HCT116 (cell line): ENCODE measurements at regions not wholly inside any gene's neighbourhood (a gene's known extent, or its start where the extent isn't known, plus 50 kb on each side); places are given as distances from the start of the nearest gene placed in this dataset.

ENCODE experiments used
- ATAC-seq: fragments of 200-7000 bp; cut with Tn5 transposase; 2 replicates; pipeline ENCODE4 v1.9.1; 2020; ENCODE audit warnings: mild to moderate bottlenecking, moderate library complexity
- BruUV-seq: library from RNA; stranded (reverse); fragments of 400-500 nt; replicated peaks from 2 replicates; lab custom pipeline; 2021; lab: Mats Ljungman, UMichigan
- CTCF ChIA-PET: fragments of 300-600 bp; sonication (Branson Sonifier 250); formaldehyde crosslinking; loops from one replicate; lab custom pipeline; 2021; ENCODE audit warnings: antibody characterized with exemption; lab: Charles Lee
- POLR2A ChIA-PET: fragments of 300-600, 350-600 bp; sonication (Branson Sonifier 250); formaldehyde crosslinking; loops from one replicate; lab custom pipeline; 2021; ENCODE audit warnings: antibody characterized with exemption; lab: Charles Lee
- RAD21 ChIA-PET, 2 experiments: fragments of 300-600 bp; sonication (Branson Sonifier 250); formaldehyde crosslinking; loops; one replicate each; lab custom pipeline; 2023; ENCODE audit warnings: low total read pairs in 2 of 2; ENCODE audit not compliant: uncharacterized antibody in 2 of 2, unreplicated experiment in 2 of 2, low non-redundant PET in 1 of 2; lab: Charles Lee
- DNase-seq: peaks from one replicate; pipeline ENCODE4 v3.0.0-alpha.2; 2010; ENCODE audit warnings: low read depth, low spot score
- H2AFZ ChIP-seq: fragments of 200-600 bp; shearing (Covaris generic), sonication (generic); 2 replicates; pipeline ENCODE4 v1.6.1; 2017; ENCODE audit warnings: low read depth, mixed run types, mixed read lengths, antibody characterized with exemption, low read length; ENCODE audit not compliant: poor library complexity, severe bottlenecking
- H3K27ac ChIP-seq: 2 replicates; pipeline ENCODE4 v1.5.1; 2012; ENCODE audit warnings: low read depth, low read length
- H3K27me3 ChIP-seq: fragments of 200-600 bp; sonication (generic); 2 replicates; pipeline ENCODE4 v1.6.1; 2016; ENCODE audit warnings: mixed run types, low read length, mixed read lengths; ENCODE audit not compliant: insufficient read depth
- H3K36me3 ChIP-seq, 2 experiments: fragments of 200-500 bp in 1 of 2; fragments of 200-600 bp in 1 of 2; sonication (Bioruptor generic) in 1 of 2; sonication (generic) in 1 of 2; 2 replicates each; pipeline versions ENCODE4 v1.5.1 to v1.6.1; 2014 to 2016; ENCODE audit warnings: low read length in 2 of 2, inconsistent platforms in 1 of 2, mixed read lengths in 1 of 2, mixed run types in 1 of 2; ENCODE audit not compliant: insufficient read depth in 2 of 2, control insufficient read depth in 1 of 2
- H3K4me1 ChIP-seq, 2 experiments: fragments of 200-600 bp in 1 of 2; sonication (generic) in 1 of 2; 2 replicates each; pipeline versions ENCODE4 v1.5.1 to v1.6.1; 2012 to 2017; ENCODE audit warnings: low read length in 2 of 2, inconsistent platforms in 1 of 2, mild to moderate bottlenecking in 1 of 2, mixed read lengths in 1 of 2, mixed run types in 1 of 2, moderate library complexity in 1 of 2; ENCODE audit not compliant: insufficient read depth in 2 of 2, control insufficient read depth in 1 of 2
- H3K4me2 ChIP-seq: fragments of 200-600 bp; sonication (generic); 2 replicates; pipeline ENCODE4 v1.6.1; 2017; ENCODE audit warnings: mixed run types, low read length, mixed read lengths
- H3K4me3 ChIP-seq, 2 experiments: fragments of 200-600 bp in 1 of 2; sonication (generic) in 1 of 2; replicated peaks in 1 of 2; 2 replicates each; pipeline ENCODE4 v1.5.1; 2011 to 2016; ENCODE audit warnings: low read length in 2 of 2, control low read depth in 1 of 2, low read depth in 1 of 2, mild to moderate bottlenecking in 1 of 2, mixed read lengths in 1 of 2, mixed run types in 1 of 2
- H3K79me2 ChIP-seq: fragments of 200-600 bp; sonication (generic); 2 replicates; pipeline ENCODE4 v1.6.1; 2017; ENCODE audit warnings: mild to moderate bottlenecking, mixed run types, low read length, moderate library complexity, mixed read lengths; ENCODE audit not compliant: insufficient read depth
- H3K9ac ChIP-seq: fragments of 200-600 bp; sonication (generic); 2 replicates; pipeline ENCODE4 v1.6.1; 2016; ENCODE audit warnings: low read length, mixed read lengths
- H3K9me2 ChIP-seq: fragments of 200-600 bp; sonication (generic), shearing (Covaris generic); 2 replicates; pipeline ENCODE4 v1.6.1; 2017; ENCODE audit warnings: mixed run types, mild to moderate bottlenecking, moderate library complexity; ENCODE audit not compliant: insufficient read depth
- H3K9me3 ChIP-seq, 2 experiments: fragments of 200-500 bp in 1 of 2; fragments of 200-600 bp in 1 of 2; sonication (Bioruptor generic) in 1 of 2; sonication (generic) in 1 of 2; 2 replicates each; pipeline ENCODE4 v1.6.1; 2014 to 2017; ENCODE audit warnings: low read length in 2 of 2, mixed read lengths in 2 of 2, inconsistent platforms in 1 of 2, low read depth in 1 of 2, mild to moderate bottlenecking in 1 of 2, mixed run types in 1 of 2, moderate library complexity in 1 of 2; ENCODE audit not compliant: control insufficient read depth in 1 of 2, insufficient read depth in 1 of 2
- H4K20me1 ChIP-seq: fragments of 200-600 bp; sonication (generic), shearing (Covaris generic); 2 replicates; pipeline ENCODE4 v1.6.1; 2017; ENCODE audit warnings: mixed run types, mild to moderate bottlenecking, moderate library complexity; ENCODE audit not compliant: insufficient read depth
- EZH2 ChIP-seq: fragments of 200-600 bp; sonication (generic); IDR thresholded peaks from 2 replicates; pipeline ENCODE4 v1.6.1; 2017; ENCODE audit warnings: antibody characterized with exemption, mixed run types
- POLR2A ChIP-seq: IDR thresholded peaks from 2 replicates; pipeline ENCODE4 v1.7.0; 2011; ENCODE audit warnings: borderline replicate concordance; ENCODE audit not compliant: insufficient read depth, insufficient read length; ENCODE audit errors: extremely low read depth
- SRF ChIP-seq: IDR thresholded peaks from 2 replicates; pipeline ENCODE4 v1.6.1; 2012; ENCODE audit warnings: low read depth
- ZFX ChIP-seq: fragments of 450-650 bp; IDR thresholded peaks from 2 replicates; pipeline ENCODE4 v1.6.1; 2017
- intact Hi-C: fragments of 100-400 bp; cut with micrococcal nuclease; formaldehyde crosslinking; loops from 2 replicates; pipeline ENCODE4 v1.10.0; 2022
- TF ChIP-seq, protein P1 (sequence below): IDR thresholded peaks from 2 replicates; pipeline ENCODE4 v1.6.1; 2012
- TF ChIP-seq, protein P2 (sequence below), 3 experiments: fragments of 200-600 bp in 1 of 3; sonication (generic) in 1 of 3; IDR thresholded peaks in 2 of 3; conservative IDR thresholded peaks in 1 of 3; 2 replicates each; pipeline ENCODE4 v1.5.1; 2012 to 2017; ENCODE audit warnings: low read depth in 2 of 3, low read length in 2 of 3, antibody characterized with exemption in 1 of 3, borderline replicate concordance in 1 of 3, control low read depth in 1 of 3, mild to moderate bottlenecking in 1 of 3, mixed read lengths in 1 of 3, mixed run types in 1 of 3, moderate library complexity in 1 of 3; ENCODE audit not compliant: insufficient read depth in 1 of 3

- no TSS peak for BruUV-seq
- CTCF ChIA-PET: no interaction called here
Observed at GRCh38 chr7:65239707-65240352, 133.8 kb upstream of the ZNF92 start.

More at GRCh38 chr7:65239707-65240352, 133.8 kb upstream of the ZNF92 start:
- Histone ChIP-seq H3K4me2 (peak overlapping the region; percentile 78), H3K79me2 (no peaks in the 10 kb centered on the region), H3K36me3 (no peaks in the 10 kb centered on the region), H3K9me3 (no peaks in the 10 kb centered on the region), H3K27me3 (no peaks in the 10 kb centered on the region), H3K27ac (peak overlapping the region; percentile 59; the same call in 1 of the 2 replicates), H3K9ac (peak overlapping the region; percentile 53), H3K4me1 (peaks cover 0 to 5% of the 10 kb centered on the region in 2 experiments; a peak in 1 of 4 replicates), H2AFZ (peak overlapping the region; percentile 32), H4K20me1 (no peaks in the 10 kb centered on the region), H3K4me3 (peak overlapping the region; percentile 48 to 58), H3K9me2 (no peaks in the 10 kb centered on the region)
- TF ChIP-seq ZFX (0 out of 2 replicates have a peak, but pooled peaks have one; percentile 15), POLR2A (no peak), EZH2 (no peak), SRF (no peak)
- TF ChIP-seq, protein P1, sequence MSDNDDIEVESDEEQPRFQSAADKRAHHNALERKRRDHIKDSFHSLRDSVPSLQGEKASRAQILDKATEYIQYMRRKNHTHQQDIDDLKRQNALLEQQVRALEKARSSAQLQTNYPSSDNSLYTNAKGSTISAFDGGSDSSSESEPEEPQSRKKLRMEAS: peak; percentile 22; the same call in 1 of the 2 replicates
- TF ChIP-seq, protein P2, sequence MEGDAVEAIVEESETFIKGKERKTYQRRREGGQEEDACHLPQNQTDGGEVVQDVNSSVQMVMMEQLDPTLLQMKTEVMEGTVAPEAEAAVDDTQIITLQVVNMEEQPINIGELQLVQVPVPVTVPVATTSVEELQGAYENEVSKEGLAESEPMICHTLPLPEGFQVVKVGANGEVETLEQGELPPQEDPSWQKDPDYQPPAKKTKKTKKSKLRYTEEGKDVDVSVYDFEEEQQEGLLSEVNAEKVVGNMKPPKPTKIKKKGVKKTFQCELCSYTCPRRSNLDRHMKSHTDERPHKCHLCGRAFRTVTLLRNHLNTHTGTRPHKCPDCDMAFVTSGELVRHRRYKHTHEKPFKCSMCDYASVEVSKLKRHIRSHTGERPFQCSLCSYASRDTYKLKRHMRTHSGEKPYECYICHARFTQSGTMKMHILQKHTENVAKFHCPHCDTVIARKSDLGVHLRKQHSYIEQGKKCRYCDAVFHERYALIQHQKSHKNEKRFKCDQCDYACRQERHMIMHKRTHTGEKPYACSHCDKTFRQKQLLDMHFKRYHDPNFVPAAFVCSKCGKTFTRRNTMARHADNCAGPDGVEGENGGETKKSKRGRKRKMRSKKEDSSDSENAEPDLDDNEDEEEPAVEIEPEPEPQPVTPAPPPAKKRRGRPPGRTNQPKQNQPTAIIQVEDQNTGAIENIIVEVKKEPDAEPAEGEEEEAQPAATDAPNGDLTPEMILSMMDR (IDR thresholded peaks at IDR 0.05 in 2 of 3, conservative IDR thresholded peaks at IDR 0.05 in 1 of 3; ENCODE audit: borderline replicate concordance in 1 of 3, insufficient read depth in 1 of 3, low read depth in 2 of 3, low read length in 2 of 3): no peak
- no peak for DNase-seq
- ChIA-PET RAD21 (no interaction called here), POLR2A (no interaction called here)
- peak; percentile 92 for ATAC-seq
- intact Hi-C loops: no loop called here
